IMR-90 (cell line): ENCODE measurements at regions not wholly inside any gene's neighbourhood (a gene's known extent, or its start where the extent isn't known, plus 50 kb on each side); places are given as distances from the start of the nearest gene placed in this dataset.

Source experiments
- ATAC-seq: fragments of 200-7000 bp; cut with Tn5 transposase; 2 replicates; pipeline ENCODE4 v1.9.1; 2020; ENCODE audit warnings: low read depth, mild to moderate bottlenecking, moderate library complexity
- BruUV-seq: library from RNA; stranded (reverse); fragments of 400-500 nt; replicated peaks from 2 replicates; lab custom pipeline; 2021; lab: Mats Ljungman, UMichigan
- CTCF ChIA-PET: fragments of 300-600 bp; formaldehyde crosslinking; extraction: SDS; loops from one replicate; lab custom pipeline; 2021; ENCODE audit warnings: antibody characterized with exemption; lab: Yijun Ruan, JAX
- POLR2A ChIA-PET: fragments of 300-600 bp; sonication (Branson Sonifier 250); formaldehyde crosslinking; loops from one replicate; lab custom pipeline; 2022; ENCODE audit warnings: antibody characterized with exemption; ENCODE audit not compliant: unreplicated experiment; lab: Charles Lee
- DNase-seq: peaks from one replicate; pipeline ENCODE4 v3.0.0; 2013
- H2AFZ ChIP-seq: replicated peaks from 2 replicates; pipeline ENCODE3; 2013; ENCODE audit warnings: low read length, mild to moderate bottlenecking; ENCODE audit not compliant: poor library complexity
- H2AK5ac ChIP-seq: 2 replicates; pipeline ENCODE4 v1.6.1; 2013; ENCODE audit warnings: low read depth, low read length, inconsistent platforms
- H2AK9ac ChIP-seq: replicated peaks from 2 replicates; pipeline ENCODE3; 2013; ENCODE audit warnings: mild to moderate bottlenecking, low read depth, low read length, moderate library complexity; ENCODE audit not compliant: poor library complexity
- H2BK120ac ChIP-seq: 2 replicates; pipeline ENCODE4 v1.6.1; 2013; ENCODE audit warnings: low read depth, low read length, inconsistent platforms
- H2BK15ac ChIP-seq: 3 replicates; pipeline ENCODE4 v1.6.1; 2013; ENCODE audit warnings: low read depth, low read length, inconsistent platforms
- H2BK20ac ChIP-seq: 2 replicates; pipeline ENCODE4 v1.6.1; 2013; ENCODE audit warnings: low read depth, mild to moderate bottlenecking, inconsistent platforms, low read length, moderate library complexity
- H2BK5ac ChIP-seq: 2 replicates; pipeline ENCODE4 v1.6.1; 2013; ENCODE audit warnings: mild to moderate bottlenecking, low read depth, low read length, inconsistent platforms; ENCODE audit not compliant: poor library complexity, severe bottlenecking
- H3K14ac ChIP-seq: replicated peaks from 2 replicates; pipeline ENCODE4 v1.6.1; 2013; ENCODE audit warnings: low read depth, low read length, inconsistent platforms
- H3K18ac ChIP-seq: 2 replicates; pipeline ENCODE4 v1.6.1; 2013; ENCODE audit warnings: low read depth, low read length, control low read depth
- H3K23ac ChIP-seq: 2 replicates; pipeline ENCODE4 v1.6.1; 2013; ENCODE audit warnings: low read depth, low read length, inconsistent platforms
- H3K27ac ChIP-seq: 2 replicates; pipeline ENCODE4 v1.5.1; 2013; ENCODE audit warnings: mild to moderate bottlenecking, control low read depth, low read length; ENCODE audit not compliant: insufficient read depth
- H3K27me3 ChIP-seq: 2 replicates; pipeline ENCODE4 v1.6.1; 2013; ENCODE audit warnings: low read length; ENCODE audit not compliant: control insufficient read depth, insufficient read depth
- H3K36me3 ChIP-seq: 2 replicates; pipeline ENCODE4 v1.6.1; 2013; ENCODE audit warnings: low read length, mixed read lengths; ENCODE audit not compliant: control insufficient read depth, insufficient read depth
- H3K4ac ChIP-seq: 2 replicates; pipeline ENCODE4 v1.6.1; 2013; ENCODE audit warnings: low read depth, low read length, inconsistent platforms
- H3K4me1 ChIP-seq: 2 replicates; pipeline ENCODE4 v1.6.1; 2013; ENCODE audit warnings: low read length, mixed read lengths; ENCODE audit not compliant: control insufficient read depth, insufficient read depth
- H3K4me2 ChIP-seq: 2 replicates; pipeline ENCODE4 v1.6.1; 2013; ENCODE audit warnings: low read depth, mild to moderate bottlenecking, control low read depth, low read length, moderate library complexity
- H3K4me3 ChIP-seq: 2 replicates; pipeline ENCODE4 v1.5.1; 2013; ENCODE audit warnings: low read depth, mild to moderate bottlenecking, control low read depth, low read length, moderate library complexity; ENCODE audit not compliant: insufficient read depth
- H3K56ac ChIP-seq: 2 replicates; pipeline ENCODE4 v1.6.1; 2013; ENCODE audit warnings: low read length, inconsistent platforms; ENCODE audit not compliant: insufficient read depth; ENCODE audit errors: extremely low read depth
- H3K79me1 ChIP-seq, 2 experiments: 2 replicates each; pipeline ENCODE4 v1.6.1; 2013; ENCODE audit warnings: low read length in 2 of 2, inconsistent platforms in 1 of 2, low read depth in 1 of 2
- H3K9ac ChIP-seq: 2 replicates; pipeline ENCODE4 v1.6.1; 2013; ENCODE audit warnings: low read depth, low read length, control low read depth
- H3K9me1 ChIP-seq: 2 replicates; pipeline ENCODE4 v1.6.1; 2013; ENCODE audit warnings: low read length, inconsistent platforms; ENCODE audit not compliant: insufficient read depth
- H3K9me3 ChIP-seq: 2 replicates; pipeline ENCODE4 v1.6.1; 2013; ENCODE audit warnings: low read length; ENCODE audit not compliant: control insufficient read depth, insufficient read depth
- H4K20me1 ChIP-seq: 2 replicates; pipeline ENCODE4 v1.6.1; 2013; ENCODE audit warnings: low read length, inconsistent platforms; ENCODE audit not compliant: insufficient read depth
- H4K5ac ChIP-seq: 2 replicates; pipeline ENCODE4 v1.6.1; 2013; ENCODE audit warnings: mild to moderate bottlenecking, low read depth, low read length, control low read depth
- H4K8ac ChIP-seq, 2 experiments: 2 replicates each; pipeline ENCODE4 v1.6.1; 2013; ENCODE audit warnings: low read depth in 2 of 2, low read length in 2 of 2, control low read depth in 1 of 2, inconsistent platforms in 1 of 2
- H4K91ac ChIP-seq: 2 replicates; pipeline ENCODE4 v1.6.1; 2013; ENCODE audit warnings: low read depth, low read length, inconsistent platforms; ENCODE audit not compliant: insufficient read depth
- CHD1 ChIP-seq: IDR thresholded peaks from 2 replicates; pipeline ENCODE4 v1.6.1; 2012; ENCODE audit warnings: low read depth, low read length, improper control_type of control experiment
- MAZ ChIP-seq: IDR thresholded peaks from 2 replicates; pipeline ENCODE4 v1.6.1; 2012; ENCODE audit warnings: low read depth, mild to moderate bottlenecking, low read length, improper control_type of control experiment, moderate library complexity, borderline replicate concordance
- MXI1 ChIP-seq: IDR thresholded peaks from 2 replicates; pipeline ENCODE4 v1.6.1; 2012; ENCODE audit warnings: low read depth, mild to moderate bottlenecking, low read length, moderate library complexity, borderline replicate concordance
- POLR2A ChIP-seq: IDR thresholded peaks from 2 replicates; pipeline ENCODE4 v1.6.1; 2012; ENCODE audit warnings: mild to moderate bottlenecking, low read depth, low read length
- SMC3 ChIP-seq: fragments of 150-350 bp; IDR thresholded peaks from 2 replicates; pipeline ENCODE4 v1.6.1; 2016; ENCODE audit warnings: low read depth, mild to moderate bottlenecking, antibody characterized with exemption, low read length, moderate library complexity
- USF2 ChIP-seq: fragments of 150-350 bp; IDR thresholded peaks from 2 replicates; pipeline ENCODE4 v1.6.1; 2017; ENCODE audit warnings: mild to moderate bottlenecking, antibody characterized with exemption, low read length, low read depth
- WGBS, 2 experiments: methylation state at CpG; one replicate each; pipeline versions ENCODE4 v1.1.5 to v1.1.7; 2013; ENCODE audit warnings: missing lambda C conversion rate in 2 of 2; ENCODE audit not compliant: insufficient read length in 1 of 2; ENCODE audit errors: extremely low coverage in 2 of 2; 5-methylcytosine and 5-hydroxymethylcytosine counted together
- dilution Hi-C: fragments of 300-500 bp; cut with HindIII; formaldehyde crosslinking; loops from one replicate; pipeline ENCODE4 v1.14.3; 2018; ENCODE audit warnings: low sequenced_read_pairs; ENCODE audit not compliant: unreplicated experiment
- in situ Hi-C: fragments of 300-500 bp; cut with MboI; formaldehyde crosslinking; loops from 3 replicates; pipeline ENCODE4 v1.14.3; 2019; ENCODE audit warnings: low sequenced_read_pairs, inconsistent platforms, mixed read lengths
- intact Hi-C: fragments of 100-400 bp; cut with micrococcal nuclease; formaldehyde crosslinking; loops from 2 replicates; pipeline ENCODE4 v1.10.0; 2022

- BruUV-seq = no TSS peak
- Histone ChIP-seq H3K9me1 (no peaks in the 10 kb centered on the region), H3K27me3 (no peaks in the 10 kb centered on the region), H3K79me1 (no peaks in the 10 kb centered on the region), H2AK9ac (no peak overlapping the region), H2AFZ (no peak overlapping the region), H3K36me3 (no peaks in the 10 kb centered on the region), H2BK120ac (no peak overlapping the region), H3K9me3 (no peaks in the 10 kb centered on the region), H2BK5ac (no peak overlapping the region), H2AK5ac (no peak overlapping the region), H4K91ac (no peak overlapping the region), H2BK15ac (no peak overlapping the region), H4K20me1 (no peaks in the 10 kb centered on the region), H3K4me2 (no peak overlapping the region), H3K4me1 (peaks cover 11% of the 10 kb centered on the region), H3K4me3 (no peak overlapping the region), H3K18ac (no peak overlapping the region; the same call in 1 of the 2 replicates), H3K4ac (no peak overlapping the region), H3K56ac (no peak overlapping the region), H3K23ac (no peak overlapping the region), H3K27ac (no peak overlapping the region), H4K5ac (no peak overlapping the region), H4K8ac (no peak overlapping the region; a peak in 1 of 4 replicates), H2BK20ac (no peak overlapping the region), H3K9ac (no peak overlapping the region), H3K14ac (no peak overlapping the region)
- TF ChIP-seq SMC3 (no peak), MAZ (no peak), USF2 (no peak), CHD1 (no peak), POLR2A (no peak), MXI1 (no peak)
- no CpG with 5 or more reads among the region's 4 CpGs for WGBS, 2 experiments
- DNase-seq = no peak
- CTCF ChIA-PET = interaction anchor here (0.7 to 0.8 kb wide), 2 partner anchors 9 to 10 kb away, joined by 3 read pairs; no protein-coding TSS in a partner anchor
- POLR2A ChIA-PET = no interaction called here
- ATAC-seq = no peak
- in situ Hi-C loops (no loop called here), dilution Hi-C loops (no loop called here), intact Hi-C loops (no loop called here)
Observed at GRCh38 chr17:69717819-69718218, 303.3 kb downstream of the MAP2K6 start.
